H1 (cell line): ENCODE measurements at regions not wholly inside any gene's neighbourhood (a gene's known extent, or its start where the extent isn't known, plus 50 kb on each side); places are given as distances from the start of the nearest gene placed in this dataset.

Source experiments
- CTCF ChIP-seq, 3 experiments: IDR thresholded peaks; 1 replicate in 2 of 3; 2 replicates in 1 of 3; pipeline versions ENCODE4 v1.5.1 to v1.6.1; 2011; ENCODE audit warnings: low read length in 3 of 3, mild to moderate bottlenecking in 3 of 3, inconsistent platforms in 2 of 3, low read depth in 1 of 3, moderate library complexity in 1 of 3; ENCODE audit not compliant: insufficient read depth in 1 of 3; ENCODE audit errors: control extremely low read depth in 1 of 3
- EZH2 ChIP-seq: fragments of 200-600 bp; sonication (generic); IDR thresholded peaks from 2 replicates; pipeline ENCODE4 v1.7.1; 2012; ENCODE audit warnings: low read depth, mild to moderate bottlenecking, moderate library complexity, low read length, inconsistent platforms; ENCODE audit not compliant: severe bottlenecking
- RFX5 ChIP-seq: IDR thresholded peaks from 2 replicates; pipeline ENCODE4 v1.6.1; 2011; ENCODE audit warnings: low read depth, low read length, improper control_type of control experiment, borderline replicate concordance
- SP1 ChIP-seq: IDR thresholded peaks from 2 replicates; pipeline ENCODE4 v1.6.1; 2011; ENCODE audit warnings: low read depth, low read length
- ZNF274 ChIP-seq: IDR thresholded peaks from 2 replicates; pipeline ENCODE4 v1.7.0; 2012; ENCODE audit warnings: low read length, borderline replicate concordance; ENCODE audit errors: extremely low read depth

GRCh38 chr19:28314756-28315155 is 898.2 kb downstream of the UQCRFS1 start:
- no peak for TF ChIP-seq RFX5
- TF ChIP-seq CTCF (IDR thresholded peaks at IDR 0.05; ENCODE audit: control extremely low read depth in 1 of 3, insufficient read depth in 1 of 3, low read depth in 1 of 3, low read length in 3 of 3): no peak
- TF ChIP-seq ZNF274: no peak
- TF ChIP-seq EZH2: no peak
- no peak for TF ChIP-seq SP1
